Stimulated activated CD4-positive, alpha-beta T cell treated with anti-CD3 and anti-CD28 coated beads, Interleukin-12 subunit alpha, Interleukin-12 subunit beta, amount 100 ng/mL, for 24 hours (primary cell): ENCODE measurements at regions not wholly inside any gene's neighbourhood (a gene's known extent, or its start where the extent isn't known, plus 50 kb on each side); places are given as distances from the start of the nearest gene placed in this dataset.

ENCODE experiments used
- DNase-seq, 2 experiments: peaks; one replicate each; pipeline ENCODE4 v3.0.0-alpha.2; 2020; ENCODE audit warnings: low read depth in 2 of 2

DNA sequence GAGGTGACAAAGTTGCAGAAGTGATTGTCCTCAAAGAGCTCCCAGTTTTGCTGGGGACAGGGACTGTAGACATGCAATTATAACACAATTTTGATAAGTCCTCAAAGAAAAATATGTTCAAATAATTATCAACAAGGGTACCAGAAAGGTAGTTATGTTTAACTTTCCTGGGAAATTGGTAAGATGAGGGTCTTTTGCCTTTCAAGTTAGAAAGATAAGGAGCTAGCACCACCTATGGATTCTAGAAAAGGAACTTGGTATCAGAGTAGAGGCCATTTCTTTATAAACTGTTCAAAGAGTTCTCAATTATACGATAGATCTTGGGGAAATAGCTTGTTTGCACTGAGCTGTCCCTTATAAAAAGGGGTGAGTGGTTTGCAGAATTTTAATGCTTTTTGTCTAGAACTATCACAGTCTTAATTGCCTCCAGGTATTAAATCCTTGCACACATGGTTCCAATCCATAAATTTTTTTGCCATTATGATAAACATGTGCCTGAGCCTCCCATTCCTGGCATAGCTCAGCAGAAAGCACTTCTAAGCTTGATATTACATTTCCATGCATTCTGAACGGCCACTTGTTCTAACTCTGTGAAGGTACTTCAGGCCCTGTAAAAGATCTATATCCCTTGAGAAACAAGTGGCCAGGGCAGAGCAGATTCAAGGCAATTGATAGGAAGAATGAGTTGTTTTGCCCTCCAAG is 247.5 kb upstream of the LRIG1 start:
- DNase-seq: no peak

DNA sequence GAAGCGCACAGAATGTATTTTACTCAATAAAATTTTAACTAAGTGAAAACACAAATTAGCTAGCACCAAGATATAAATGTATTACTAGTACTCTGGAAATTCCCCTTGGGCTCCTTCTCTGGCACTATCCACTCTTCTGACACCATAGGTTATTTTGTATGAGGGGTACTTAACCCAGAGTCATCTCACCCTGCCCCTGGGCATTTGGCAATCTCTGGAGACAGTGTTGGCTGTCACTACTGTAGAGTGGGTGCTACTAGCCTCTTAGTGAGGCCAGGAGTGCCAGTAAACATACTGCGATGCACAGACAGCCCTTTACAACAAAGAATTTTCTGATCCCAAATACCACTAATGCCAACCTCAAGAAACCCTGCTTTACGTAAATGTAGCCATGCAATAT is 246.3 kb upstream of the KBTBD8 start:
- DNase-seq: no peak

DNA sequence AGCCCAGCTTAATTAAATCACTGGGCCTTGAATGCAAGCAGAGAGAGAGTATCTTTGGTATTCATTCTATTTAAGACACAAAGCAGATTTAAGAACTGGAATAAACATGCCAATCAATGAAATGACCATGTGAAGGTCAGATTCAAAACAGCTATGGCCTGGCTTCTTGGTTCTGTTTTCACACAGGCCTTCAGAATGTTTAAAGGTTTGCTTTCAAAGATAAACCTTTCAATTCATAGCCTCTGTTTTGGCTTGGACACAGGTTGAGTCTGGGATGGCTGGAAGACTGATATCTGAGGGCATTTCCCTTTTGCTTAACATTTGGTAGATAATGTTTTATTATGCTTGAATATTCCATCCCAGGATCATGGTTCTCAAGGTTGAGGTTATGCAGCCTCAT is 244.4 kb upstream of the KBTBD8 start:
- no peak for DNase-seq

DNA sequence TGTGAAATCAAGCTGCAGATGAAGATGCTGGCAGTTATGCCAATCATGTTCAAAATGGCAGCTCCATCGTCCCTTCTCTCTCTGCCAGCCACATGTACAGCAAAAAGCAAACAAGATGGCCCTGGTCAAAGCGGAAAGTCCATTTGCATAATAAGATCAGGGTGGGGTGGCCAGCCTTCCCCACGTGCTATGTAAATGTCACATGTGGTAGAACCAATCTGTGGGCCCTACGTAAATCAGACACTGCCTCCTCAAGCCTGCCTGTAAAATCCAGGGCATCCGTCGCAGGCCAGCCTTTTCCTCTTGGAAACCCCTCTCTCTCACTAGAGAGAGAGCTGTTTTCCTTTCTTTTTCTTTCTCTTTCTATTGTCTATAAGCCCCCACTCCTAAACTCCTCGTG is 243.5 kb upstream of the KBTBD8 start:
- no peak for DNase-seq

DNA sequence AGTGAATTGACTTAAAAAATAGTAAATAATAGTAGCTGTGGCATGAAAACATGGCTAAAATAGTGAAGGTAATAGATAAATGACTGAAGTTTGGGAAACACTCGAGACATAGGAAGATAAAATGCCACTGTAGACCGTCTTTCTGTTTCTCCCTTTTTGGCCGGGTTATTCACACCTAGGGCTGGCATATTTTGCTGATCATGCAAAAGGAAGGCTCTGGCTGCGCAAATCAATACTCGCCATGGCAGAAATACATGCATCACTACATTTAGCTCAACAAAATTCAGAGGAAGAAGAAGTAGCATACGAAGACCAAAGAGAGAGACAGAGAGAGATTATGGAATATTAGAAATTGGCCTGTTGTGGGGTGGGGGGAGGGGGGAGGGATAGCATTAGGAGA is 242.2 kb upstream of the KBTBD8 start:
- no peak for DNase-seq

DNA sequence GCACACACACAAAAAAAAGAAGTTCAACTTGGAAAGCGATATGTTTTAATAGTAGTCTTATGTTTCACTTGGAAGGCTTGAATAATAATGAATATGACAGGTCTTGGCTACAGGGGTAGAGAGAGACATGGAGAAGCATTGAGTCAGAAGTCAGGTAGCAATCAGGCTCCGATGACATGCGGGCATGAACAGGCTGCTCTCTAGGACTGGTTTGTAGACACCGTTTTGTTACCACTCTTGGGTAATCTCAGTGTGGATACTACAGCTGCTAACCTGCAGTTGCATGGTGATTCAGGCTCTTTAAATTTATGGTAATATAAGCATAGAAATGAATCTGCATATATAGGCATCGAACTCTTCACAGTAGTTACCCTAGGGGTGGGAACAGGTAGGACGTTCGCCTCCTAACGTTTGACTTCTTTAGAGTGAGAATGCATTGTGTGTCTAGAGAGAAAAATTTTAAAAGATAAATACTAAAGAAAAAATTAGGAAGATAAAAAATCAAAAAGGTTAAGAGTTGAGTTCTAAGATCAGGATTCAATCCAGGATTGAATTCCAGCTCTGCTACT is 241.6 kb upstream of the KBTBD8 start:
- DNase-seq: no peak

DNA sequence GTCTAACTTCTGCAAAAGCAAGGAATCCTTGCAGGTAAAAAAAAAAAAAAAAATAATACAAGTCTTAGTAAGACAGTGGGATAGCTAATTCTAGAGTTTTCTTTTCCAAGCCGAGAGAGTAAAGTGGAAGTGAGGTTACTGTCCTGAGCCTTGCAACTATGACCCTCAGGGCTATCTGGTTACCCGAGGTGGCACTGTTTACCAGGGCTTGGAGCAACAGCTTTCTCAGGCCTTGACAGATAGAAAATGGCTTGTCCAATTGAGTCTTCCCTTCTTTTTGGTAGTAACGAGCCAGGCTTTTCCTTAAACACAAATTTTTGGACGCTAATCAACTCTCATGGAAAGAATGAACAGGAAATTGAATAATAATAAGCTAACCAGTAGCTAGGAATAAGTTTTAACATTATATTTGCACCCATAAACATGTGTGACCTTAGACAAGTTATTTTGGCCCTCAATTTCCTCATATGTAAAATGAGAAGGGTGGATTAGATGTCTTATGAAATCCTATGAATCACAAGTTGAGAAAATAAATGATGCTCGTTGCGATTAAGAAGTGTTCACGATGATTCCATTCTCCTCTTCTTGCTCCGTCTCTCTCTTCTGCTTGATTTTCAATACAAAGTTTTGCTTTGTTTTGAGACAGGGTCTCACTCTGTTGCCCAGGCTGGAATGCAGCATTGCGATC is 236.9 kb upstream of the KBTBD8 start:
- no peak for DNase-seq

DNA sequence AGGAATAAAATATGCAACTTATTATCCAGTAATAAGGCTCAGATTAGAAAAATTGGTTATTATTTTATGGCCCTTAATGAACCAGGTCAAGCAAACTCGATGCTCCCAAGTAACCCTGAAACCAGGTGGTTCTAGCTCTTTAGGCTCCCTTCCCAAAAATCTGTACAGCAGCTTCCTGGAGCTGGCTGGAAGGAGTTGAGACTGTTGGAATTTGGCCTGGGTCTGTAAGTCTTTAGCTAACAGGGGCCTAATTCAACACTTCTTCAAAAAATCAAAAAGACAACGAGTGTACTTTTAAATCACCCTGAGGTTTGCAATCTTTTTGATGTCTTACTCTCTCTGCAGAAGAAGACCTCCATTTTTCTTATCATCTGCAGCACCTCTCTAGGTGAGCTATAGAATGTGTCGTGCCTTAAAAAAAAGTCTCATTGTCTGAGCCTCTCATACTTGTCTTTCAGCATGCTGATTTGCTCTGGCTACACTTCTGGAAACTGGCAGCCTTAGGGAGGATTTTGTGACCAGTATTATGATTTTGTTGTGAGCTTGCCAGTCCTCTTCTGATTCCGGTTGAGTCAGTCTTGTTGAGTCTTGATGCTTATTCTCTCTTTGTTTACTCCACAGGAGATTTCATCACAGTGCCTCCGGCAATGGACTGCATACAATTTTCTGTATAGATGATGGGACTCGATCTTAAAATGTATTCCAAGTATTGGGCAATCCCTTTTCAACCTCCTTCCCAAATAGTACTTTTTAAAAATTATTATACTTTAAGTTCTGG is 235.0 kb upstream of the KBTBD8 start:
- no peak for DNase-seq

DNA sequence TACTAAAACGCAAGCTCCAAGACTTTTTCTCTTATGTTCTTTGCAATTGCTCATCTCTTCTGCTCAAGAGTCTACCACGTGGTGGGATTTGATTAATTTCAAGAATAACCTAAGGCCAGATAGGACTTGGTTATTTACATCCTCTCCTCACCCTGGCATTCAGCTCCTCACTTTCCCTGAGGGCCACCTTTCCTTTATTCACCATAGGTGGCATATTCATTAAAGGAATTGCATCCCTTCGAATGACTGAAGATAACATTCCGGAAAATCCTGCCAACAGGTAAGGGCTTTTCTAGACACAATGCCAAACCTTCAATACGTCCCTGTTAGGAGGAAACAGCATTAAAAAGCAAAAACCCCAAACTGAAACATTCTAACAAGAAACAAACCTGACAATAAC is 220.0 kb upstream of the KBTBD8 start:
- DNase-seq: no peak

DNA sequence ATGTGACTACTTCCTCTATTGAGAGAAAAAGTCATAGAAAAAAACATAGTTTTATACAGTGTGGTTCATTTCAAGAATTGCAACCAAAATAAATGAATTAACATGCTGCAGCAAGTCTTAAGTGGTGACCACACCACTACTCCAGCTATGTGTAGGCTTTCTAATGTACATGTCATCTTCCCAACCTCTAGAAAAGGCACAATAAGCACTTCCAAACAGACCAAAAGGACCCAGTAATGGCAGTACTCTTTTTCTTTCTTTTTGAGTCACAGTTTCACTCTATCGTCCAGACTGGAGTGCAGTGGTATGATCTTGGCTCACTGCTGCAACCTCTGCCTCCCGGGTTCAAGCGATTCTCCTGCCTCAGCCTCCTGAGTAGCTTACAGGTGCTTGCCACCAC is 219.3 kb upstream of the KBTBD8 start:
- no peak for DNase-seq

DNA sequence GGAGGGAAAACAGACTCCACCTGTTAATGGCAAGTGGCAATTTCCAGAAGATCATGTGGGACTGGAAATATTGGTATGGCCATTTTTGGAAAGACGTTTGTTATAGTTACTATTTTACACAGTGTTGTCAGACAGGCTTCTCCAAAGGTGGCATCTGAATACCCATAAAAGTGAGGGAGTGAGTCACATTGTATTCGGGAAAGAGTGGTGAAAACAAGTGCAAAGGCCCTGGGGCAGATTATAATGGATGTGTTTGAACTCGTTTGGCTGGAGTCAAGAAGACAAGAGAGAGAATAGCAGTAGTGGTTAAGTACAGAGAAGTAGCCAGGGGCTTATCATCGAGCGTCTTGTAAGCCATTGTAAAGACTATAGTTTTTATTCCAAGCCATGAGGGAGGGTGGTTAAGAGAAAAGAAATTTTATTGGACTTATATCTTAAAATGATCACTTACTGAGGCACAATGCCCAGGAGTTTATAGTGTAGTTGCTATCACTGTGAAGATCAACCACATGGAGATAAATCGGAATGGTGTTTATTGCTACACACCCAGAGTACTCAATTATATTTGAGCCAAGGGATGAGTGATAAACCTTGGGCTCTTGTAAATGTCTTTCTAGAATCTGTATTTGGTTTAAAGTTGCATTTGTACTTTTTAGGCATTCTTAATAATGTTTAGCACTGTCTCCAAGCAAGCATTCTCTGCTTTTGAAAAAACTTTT is 212.8 kb upstream of the KBTBD8 start:
- DNase-seq: no peak

DNA sequence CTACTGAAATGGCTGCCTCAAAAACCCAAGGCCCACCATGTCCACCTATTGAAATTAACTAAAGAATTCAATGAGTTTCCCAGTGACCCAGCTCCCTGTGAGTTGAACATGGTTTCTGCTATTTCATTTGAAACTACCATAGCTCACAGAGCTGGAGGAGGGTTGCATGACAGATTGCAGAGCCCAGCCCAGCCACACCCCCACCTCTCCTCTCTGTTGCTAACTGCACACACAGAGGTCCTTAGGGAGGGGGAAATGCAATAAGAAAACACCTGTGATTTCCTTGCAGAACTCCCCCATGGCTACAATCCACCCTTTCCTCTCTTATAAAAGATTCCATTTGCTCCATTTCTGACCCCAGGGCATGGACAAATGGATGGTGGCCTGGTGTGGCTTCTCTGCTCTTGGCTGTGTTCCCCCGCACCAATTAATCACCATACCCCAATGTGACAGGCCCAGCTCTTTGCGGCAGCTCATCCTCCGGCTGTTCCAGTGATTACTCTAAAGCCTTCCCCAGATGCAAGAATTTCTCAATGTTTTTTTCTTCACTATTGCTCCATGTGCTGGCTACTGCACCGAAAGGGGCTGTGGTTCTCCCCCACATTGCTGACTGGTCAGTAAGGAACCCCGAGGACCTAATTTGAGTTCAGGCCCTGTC is 208.4 kb upstream of the KBTBD8 start:
- DNase-seq: no peak

DNA sequence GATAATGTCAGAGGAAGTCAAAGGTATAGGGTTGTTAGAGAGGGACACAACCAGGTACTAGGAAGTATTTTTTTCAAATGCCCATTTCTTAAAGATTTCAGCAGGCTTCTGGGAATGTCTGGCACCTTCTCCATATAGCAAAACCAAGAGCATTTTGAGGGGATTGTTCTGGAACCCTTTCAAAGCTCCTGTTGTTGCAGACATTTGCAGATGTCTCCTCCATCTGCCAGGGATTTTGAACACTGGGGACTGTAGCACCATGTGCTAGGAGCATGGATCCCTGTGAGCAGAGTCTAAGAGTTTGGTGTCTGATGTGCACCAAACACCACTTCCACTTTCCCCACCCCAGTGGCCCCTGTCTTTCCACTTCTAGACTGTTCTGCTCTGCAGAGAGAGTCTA is 206.0 kb upstream of the KBTBD8 start:
- no peak for DNase-seq

DNA sequence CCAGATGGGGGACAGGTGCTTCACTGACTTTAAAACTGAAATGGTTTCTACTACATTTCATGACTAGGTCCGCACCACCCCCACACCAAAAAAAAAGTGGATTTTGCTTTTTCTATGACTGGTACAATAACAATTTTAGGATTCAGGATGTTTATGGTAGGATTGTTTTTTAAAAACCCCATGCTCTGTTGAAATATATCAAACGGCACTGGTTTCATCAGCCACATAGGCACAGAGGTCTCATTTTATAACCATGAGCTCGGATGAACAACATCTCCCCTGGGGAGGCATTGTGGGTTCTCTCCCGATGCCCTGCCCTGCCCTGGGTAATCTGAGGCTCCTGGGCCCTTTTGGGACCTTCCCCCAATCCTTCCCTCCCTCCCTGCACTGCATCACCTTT is 202.7 kb upstream of the KBTBD8 start:
- DNase-seq: no peak

DNA sequence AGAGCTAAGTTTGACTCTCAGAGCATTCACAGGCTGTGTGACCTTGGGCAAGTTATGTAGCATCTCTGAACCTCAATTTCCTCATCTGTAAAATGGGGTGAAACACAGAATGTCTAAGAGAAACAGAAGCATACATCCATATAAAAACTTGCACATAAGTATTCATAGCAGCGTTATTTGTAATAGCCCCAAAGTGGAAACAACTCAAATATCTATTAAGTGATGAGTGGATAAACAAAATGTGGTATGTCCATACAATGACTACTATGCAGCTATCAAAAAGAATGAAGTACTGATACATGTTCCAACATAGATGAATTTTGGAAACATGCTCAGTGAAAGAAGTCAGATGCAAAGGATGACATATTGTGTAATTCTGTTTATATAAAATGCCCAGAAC is 201.8 kb upstream of the KBTBD8 start:
- no peak for DNase-seq

DNA sequence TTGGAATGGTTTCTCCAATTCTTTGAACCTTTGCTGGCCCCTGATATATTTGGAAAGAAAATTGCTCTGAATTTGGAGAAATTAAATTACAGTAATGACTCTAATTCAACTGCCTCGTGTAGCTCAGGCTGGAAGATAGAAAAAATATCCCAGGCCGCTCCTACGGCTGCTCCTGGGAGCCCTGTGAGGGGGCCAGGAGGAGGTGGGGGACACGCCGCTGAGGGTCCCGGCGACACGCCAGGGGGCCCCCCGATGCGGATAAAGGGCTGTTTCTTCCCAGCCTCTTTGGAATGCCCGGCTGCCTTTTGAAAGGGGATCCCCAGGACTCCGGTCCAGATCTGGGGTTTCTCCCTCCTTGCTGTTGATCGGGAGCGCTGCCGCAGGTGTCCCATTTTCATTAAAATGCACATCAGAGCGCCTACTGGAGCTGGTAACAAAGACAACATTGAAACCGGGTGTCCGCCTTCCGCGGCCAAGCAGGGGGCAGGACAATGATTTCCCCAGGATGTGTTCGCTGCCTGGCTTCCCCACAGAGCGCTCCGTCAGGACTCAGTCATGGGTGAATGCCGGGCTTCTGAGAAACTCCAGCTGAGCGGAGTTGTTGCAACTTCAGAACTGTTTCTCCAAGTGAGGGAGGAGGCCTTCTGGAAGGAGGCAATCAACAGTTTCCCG is 200.1 kb upstream of the KBTBD8 start:
- no peak for DNase-seq

DNA sequence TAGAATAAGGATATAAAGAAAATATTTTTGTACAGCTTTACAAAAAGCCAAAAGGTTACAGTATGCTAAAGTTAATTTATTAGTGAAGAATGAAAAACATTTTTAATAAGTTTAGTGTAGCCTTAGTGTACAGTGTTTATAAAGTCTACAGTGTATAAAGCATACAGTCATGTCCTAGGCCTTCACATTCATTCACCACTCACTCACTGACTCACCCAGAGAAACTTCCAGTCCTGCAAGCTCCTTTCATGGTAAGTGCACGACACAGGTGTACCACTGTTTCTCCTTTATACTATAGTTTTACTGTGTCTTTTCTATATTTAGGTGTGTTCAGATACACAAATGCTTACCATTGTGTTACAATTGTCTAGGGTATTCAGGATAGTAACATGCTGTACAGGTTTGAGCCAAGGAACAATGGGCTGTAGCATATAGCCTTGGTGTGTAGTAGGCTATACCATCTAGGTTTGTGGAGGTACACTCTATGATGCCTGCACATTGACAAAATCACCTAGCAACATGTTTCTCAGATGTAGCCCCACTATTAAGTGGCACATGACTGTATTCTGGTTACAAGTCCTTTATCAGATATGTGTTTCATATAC is 197.1 kb upstream of the KBTBD8 start:
- DNase-seq: no peak

DNA sequence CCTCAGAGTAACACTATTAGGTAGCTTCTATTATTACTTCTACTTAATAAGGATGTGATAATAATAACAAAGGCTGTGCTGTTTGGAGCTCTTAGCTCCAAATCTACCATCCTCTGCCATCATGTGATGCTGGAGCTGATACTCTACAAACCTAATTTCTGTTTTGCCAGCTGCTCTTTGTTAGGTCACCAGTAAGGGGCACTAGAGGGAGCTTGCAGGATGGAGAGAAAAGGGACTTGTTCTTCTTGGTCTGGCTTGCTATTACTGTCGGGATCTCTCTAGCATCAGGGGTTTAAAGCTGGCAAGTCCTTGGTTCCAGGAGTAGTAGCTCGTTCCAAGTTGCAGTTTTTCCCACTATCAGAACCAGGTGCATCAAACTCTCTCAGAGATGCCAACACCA is 194.9 kb upstream of the KBTBD8 start:
- DNase-seq: no peak

DNA sequence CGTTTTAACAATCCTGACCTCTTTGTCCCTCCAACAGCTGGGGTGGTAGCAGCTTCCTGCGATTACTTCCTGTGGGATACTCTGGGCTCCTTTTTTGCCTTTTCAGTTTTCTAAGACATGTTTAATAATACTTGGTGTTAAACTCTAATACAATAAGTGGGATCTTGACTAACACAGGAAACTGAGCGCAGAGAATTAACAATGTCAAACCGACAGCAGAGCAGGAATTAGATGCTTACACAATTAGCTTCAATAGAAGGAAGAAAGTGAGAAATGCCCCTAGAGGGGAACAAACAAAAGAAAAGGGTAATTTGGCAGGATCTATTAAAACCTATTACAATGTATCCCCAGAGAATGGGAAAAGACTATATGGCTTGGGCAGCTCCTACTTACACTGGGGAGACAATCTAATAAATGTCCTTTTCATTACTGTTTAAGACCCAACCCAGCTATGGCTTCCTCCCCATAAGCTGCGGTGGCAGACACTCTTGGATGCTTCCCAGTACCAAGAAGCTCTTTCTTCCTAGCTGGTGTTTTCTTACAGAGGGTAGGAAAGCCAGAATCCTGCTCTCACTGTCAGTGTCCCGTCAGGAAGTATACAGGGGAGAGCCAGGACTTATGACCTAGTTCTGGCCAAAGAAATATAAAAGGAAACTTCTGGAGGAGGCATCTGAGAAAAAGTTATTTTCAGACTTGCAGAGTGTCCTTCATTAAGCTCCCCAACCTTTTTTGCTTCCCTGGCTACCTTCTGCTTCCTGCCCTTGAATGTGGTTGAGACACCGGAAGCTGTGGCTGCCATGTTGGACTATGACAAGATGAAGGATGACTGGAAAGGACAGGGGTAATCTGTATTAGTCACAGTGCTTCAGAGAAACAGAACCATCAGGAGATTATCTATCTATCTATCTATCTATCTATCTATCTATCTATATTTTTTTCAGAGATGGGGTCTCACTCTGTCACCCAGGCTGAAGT is 194.1 kb upstream of the KBTBD8 start:
- no peak for DNase-seq
